ENCODE measurements at regions not wholly inside any gene's neighbourhood (a gene's known extent, or its start where the extent isn't known, plus 50 kb on each side); places are given as distances from the start of the nearest gene placed in this dataset.

GRCh38 chr2:79373358-79374130, 139.3 kb upstream of the CTNNA2 start:
- TF ChIP-seq MAFK (IDR thresholded peaks at IDR 0.05; ENCODE audit: low read length): no peak
- TF ChIP-seq, protein P1, sequence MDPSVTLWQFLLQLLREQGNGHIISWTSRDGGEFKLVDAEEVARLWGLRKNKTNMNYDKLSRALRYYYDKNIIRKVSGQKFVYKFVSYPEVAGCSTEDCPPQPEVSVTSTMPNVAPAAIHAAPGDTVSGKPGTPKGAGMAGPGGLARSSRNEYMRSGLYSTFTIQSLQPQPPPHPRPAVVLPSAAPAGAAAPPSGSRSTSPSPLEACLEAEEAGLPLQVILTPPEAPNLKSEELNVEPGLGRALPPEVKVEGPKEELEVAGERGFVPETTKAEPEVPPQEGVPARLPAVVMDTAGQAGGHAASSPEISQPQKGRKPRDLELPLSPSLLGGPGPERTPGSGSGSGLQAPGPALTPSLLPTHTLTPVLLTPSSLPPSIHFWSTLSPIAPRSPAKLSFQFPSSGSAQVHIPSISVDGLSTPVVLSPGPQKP (CRISPR knock-in tag; IDR thresholded peaks at IDR 0.05): no peak
- no peak for TF ChIP-seq STAT6 (CRISPR knock-in tag; IDR thresholded peaks at IDR 0.05)
- no peak for TF ChIP-seq ZBTB26 (CRISPR knock-in tag; IDR thresholded peaks at IDR 0.05)
